HG03175 (cell line): ENCODE measurements at regions not wholly inside any gene's neighbourhood (a gene's known extent, or its start where the extent isn't known, plus 50 kb on each side); places are given as distances from the start of the nearest gene placed in this dataset.

Experiments
- ATAC-seq: cut with Tn5 transposase; IDR thresholded peaks from one replicate; pipeline ENCODE4 v1.9.1; 2021; ENCODE audit warnings: mild to moderate bottlenecking, moderate library complexity; ENCODE audit not compliant: unreplicated experiment

DNA sequence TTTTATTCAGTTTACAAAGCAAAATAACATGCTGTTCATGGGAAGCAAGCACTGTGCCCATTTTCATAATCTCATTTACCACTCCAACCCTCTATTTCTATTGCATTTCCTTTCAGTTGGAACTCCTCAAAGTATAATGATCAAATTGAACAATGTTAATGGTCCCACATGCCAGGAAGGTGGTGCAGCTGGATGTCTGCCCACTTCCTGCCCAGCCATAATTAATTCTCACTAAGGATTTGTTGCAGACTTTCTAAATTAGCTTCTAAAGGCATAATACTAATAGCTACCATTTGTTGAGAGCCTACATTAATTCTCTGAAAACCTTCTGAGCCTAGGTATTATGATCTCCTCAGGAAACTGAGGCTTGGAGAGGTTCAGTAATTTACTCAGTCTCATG is 316.1 kb upstream of the TPM1 start:
- ATAC-seq = no peak

DNA sequence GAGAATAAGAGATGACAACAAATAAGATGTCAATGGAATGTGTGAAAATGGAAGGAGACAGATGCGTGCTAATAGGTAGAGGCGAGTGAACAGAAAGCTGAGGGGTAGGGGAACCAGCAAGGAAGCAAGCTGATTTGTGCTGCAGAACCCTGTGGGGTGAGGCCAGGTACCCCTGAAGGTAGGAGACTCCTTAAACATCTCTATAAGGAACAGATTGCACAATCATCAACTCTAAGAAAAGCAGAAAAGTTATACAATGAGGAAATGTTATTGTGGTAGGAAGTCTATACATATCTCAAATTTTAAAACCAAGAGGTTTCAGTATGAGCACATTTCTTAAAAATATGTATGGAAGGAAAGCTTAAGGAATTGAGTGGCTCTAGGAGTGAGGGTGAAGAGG is 315.0 kb upstream of the TPM1 start:
- ATAC-seq = no peak

DNA sequence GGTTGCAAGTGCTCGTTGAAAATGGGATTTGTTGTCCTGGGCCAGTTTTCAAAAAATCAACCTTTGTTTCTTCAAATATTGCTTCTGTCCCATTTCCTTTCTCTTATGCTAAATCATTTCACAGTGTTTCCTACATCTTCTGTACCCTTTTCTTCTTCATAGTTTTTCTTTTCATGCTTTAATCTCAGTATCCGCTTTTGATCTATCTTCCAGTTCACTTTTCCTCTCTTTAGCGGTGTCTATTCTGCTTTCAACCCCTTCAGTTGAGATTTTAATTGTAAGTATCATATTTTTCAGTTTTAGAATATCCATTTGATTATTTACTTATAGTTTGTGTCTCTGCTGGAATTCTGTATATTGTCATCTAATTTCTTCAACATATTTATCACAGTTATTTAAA is 311.7 kb upstream of the TPM1 start:
- ATAC-seq = no peak

DNA sequence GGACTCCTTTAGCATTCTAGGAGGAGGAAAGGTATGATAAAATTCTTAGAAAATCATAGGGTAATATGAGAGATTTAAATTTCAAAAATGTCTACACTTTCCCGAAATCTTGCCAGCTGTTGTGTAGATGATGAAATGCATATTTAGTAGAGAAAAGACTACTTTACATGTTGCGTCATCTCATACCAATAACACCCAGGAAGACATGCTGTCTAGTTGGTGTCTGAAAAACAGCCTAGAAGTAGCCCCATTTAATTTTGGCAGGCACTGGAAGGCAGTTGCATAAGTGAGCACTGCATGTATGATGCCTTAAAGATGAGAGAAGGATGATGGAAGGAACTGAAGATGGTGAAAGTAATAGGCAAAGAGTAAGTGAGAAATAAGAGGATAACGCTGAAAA is 310.5 kb upstream of the TPM1 start:
- ATAC-seq = no peak

DNA sequence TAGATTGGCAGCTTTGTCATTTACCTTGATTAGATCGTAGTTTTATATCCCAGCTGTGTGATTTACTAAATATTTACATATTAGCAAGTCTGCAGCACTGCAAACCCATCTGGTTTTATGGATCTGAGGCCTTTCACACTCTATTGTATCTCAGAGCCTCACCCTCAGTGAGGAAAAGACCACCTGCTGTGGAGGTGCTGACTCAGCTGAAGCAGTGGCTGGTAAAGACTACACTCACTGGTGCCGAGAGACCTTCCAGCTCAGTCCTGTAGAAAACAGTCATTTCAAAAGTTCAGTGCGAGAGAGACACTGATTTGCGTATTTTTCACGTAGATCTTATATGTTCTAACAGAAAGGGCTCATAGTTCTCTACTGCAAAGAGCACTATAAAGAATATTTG is 307.8 kb upstream of the TPM1 start:
- no peak for ATAC-seq

DNA sequence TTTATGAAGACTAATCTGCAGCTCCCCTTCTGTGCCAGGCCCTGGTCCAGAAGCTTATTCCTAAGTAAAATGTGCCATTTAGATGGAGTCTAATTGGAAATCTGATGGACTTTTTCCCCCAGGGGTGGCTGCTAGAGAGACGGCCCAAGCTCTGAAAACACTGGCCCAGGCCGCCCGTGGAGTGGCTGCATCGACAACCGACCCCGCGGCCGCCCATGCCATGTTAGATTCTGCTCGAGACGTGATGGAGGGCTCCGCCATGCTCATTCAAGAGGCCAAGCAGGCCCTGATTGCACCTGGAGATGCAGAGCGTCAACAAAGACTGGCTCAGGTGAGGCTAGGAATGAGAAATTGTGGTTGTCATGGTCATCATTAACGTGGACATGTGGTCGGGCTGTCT is 305.8 kb upstream of the TPM1 start:
- ATAC-seq = no peak

DNA sequence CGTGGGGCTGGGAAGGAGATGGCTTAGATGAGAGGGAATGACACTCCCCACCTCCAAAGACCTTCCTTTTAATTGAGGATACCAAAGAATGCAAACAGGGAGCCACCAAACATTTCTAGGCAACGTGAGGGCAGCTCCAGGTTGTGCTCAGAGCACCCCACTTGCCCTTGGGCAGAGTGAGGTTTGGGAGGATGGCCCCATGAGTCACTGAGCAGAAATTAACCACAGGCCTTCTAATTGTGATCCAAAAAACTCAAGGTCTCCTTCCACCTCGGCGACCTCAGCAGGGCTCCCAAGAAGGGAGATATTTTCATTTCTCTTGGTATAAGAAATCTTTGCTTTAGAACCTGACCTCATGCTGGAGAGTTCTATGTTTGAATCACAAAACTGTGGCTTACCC is 305.0 kb upstream of the TPM1 start:
- ATAC-seq = no peak

DNA sequence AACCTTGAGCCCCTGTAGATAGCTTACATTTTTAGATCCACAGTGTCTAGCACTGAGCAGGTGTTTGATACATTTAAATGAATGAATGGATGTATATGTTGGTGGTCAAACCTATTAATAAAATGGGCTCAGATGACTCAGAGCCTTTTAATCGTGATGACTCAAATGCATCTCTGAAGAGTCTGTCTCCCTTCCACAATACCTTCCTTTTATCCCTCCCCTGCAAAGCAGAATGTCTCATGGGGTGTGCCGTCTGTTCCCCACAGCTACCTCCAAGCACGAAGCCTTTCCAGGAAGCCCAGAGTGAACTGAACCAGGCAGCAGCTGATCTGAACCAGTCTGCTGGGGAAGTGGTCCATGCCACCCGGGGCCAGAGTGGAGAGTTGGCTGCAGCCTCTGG is 303.5 kb upstream of the TPM1 start:
- no peak for ATAC-seq

DNA sequence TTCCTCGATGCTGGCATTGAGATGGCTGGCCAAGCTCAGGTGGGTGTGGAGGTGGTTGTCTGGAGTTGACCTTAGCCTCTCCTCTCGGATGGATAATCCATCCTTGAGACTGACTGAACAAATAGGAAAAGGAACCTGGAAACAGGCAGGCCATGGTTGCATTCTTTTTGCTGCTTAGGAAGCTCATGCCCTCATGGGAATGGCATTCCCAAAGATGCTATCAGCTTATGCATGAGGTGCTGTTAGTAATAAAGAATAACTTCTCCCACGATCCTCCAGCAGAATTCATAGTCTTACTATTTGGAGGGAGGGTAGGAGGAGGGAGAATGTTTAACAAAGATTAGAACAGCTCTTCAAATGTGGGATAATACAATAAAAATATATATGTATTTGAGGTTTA is 303.0 kb upstream of the TPM1 start:
- ATAC-seq = no peak

DNA sequence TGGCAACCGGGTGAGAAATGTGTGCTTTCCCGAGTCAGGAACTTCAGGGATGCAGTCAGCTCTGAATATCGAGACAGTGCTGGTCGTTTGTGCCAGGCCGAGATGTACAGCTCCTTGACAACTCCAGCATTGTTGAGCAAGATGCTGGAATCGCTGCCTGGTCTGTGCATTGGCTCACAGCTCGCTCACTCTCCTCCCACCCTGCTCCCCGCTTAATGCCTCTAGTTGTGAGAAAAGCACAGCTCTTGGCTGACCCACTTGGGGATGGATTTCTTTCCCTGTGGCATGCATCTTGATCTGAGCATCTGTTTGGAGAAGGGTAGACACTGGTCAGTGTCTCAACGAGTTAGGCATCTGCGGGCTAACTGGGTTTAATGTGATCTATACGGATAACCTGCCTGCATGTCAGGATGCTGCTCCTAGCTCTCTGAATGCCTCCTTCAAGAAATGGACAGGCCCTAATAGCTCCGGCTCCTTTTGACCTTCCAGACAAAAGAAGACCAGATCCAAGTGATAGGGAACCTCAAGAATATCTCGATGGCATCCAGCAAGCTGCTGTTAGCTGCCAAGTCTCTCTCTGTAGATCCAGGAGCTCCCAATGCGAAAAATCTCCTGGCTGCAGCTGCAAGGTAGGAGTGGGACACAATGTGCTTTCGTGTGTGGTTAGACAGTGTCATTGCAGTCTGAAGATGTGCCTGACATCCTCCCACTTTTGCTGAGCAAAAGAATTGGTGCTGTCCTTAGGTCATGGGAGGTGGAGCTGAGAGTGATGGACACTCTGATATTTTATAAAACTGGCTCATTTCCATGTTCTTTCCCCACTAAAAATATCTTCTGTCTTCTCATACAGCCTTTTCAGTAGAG is 302.2 kb upstream of the TPM1 start:
- no peak for ATAC-seq

DNA sequence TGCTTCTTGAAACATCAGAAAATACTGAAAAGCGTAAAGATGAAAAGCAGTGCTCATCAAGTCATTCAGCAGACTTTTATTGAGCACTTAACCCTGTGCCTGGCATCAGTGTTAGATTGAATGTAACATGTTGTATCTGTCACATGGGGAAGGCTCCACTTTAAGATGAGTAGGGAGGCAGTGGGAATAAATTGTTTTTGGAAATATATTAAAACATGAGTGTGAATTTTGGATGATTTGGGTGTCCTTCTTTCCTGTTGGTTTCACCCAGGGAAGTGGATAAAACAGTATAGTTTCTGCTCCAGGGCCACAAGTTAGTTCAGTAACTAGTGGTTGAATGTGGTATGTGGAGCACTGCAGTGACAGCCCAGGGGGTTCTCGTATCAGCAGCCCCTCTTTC is 301.4 kb upstream of the TPM1 start:
- ATAC-seq = no peak

DNA sequence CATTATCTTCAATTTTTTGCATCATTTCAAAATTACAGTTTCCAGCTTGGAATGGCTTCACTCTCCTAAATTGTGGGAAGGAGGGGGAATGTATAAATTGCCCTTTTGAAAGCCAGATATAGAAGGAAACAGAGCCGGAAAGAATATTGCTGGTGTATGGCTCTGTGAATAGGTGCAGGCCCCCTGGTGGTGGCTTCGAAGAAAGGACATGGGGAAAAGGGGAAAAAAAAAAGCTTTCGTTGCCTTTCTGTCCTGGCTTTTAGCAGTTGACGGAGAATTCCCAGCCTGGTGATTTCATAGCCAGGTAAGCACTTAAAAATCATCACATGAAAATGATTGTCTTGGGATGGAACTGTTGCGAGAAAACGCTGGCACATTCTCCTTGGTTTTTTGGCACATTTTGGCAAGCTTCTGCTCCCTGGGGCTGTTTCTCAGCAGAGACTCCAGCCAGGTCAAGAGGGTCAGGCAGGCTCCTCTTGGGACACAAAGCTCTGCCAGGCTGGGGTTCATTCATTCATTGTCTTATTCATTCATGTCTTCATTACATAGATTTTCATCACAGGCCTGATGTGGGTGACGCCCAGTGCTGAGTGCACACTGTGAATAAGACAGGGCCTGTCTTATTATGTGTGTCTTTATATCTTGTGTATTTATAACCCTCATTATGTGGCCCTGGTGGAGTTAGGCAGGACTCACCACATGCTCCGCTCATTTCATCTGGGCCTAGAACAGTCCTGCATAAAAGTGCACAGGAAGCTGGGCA is 300.0 kb upstream of the TPM1 start:
- no peak for ATAC-seq

DNA sequence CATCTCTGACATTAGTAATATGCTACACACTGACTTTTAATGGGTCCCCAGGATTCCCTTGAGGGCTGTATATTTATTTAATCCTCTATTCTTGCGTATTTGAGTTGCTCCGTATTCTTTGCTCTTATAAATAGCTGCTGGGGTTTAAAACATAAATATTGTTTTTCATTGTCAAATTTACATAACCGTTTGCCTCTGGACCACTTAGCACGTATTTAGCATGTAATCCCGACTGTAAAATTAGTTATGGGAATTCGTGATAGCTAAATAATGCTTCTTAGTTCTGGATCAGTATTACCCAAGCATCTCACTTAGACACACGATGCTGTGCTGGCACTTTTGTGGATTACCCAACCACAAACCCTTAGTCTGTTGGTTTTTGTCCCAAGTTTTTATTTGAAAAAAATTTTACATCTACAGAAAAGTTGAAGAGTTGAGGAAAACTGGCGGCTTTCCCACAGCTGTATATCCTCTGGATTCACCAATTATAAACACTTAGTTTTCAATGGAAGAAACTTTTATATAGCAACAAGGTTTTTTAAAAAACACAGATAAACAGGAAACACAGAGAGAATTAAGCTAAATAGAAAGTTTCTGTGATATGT is 296.8 kb upstream of the TPM1 start:
- ATAC-seq = no peak

DNA sequence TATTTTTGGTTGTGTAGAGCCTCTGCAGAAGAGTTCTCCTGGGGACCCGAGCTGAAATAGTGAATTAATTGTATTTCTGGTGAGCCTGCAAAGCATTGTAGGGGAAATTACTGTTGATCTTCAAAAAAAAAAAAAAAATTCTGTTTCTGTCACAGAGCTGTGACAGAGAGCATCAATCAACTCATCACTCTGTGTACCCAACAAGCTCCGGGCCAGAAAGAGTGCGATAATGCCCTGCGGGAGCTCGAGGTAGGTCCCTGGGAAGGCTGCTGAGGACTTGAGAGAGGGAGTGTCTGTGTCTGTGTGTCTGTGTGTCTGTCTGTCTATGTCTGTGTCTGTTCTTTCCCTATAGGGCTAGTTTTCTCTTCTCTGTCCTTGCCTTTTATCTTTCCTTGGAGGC is 294.4 kb upstream of the TPM1 start:
- no peak for ATAC-seq

DNA sequence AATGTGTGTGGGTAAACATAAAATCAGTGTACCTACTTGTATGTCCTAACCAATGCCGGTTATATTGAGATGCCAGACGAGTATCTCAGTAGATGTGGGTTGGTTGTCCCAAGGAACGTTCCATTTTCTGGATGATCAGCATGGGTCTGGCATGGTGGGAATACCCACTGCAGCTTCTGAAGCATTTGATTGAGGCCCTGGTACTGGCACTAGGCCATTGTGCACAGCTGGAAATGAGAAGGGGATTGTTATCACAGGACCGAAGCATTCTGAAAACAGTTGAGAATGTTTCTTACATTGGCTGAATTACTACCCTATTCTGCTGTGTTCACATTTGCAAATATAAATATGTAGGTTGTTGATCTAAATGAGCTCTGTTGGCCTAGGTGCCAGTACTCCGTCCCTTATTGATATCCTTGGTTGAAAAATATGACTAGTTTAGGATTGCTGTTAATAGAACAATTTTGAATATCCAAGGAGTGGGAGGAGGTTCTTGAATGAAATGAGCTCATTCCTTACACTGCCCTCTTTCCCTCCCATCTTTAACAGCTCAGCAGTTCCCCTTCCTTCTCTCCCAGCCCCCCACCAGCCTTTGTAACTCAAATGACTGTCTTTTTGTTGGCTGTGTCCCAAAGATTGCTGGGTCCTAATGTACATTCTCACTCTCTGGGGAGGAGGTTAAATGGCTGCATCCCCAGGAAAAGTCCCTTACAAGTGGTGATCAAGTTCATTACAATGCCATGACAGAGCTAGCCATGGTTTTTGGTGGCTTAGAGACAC is 293.3 kb upstream of the TPM1 start:
- ATAC-seq = no peak

DNA sequence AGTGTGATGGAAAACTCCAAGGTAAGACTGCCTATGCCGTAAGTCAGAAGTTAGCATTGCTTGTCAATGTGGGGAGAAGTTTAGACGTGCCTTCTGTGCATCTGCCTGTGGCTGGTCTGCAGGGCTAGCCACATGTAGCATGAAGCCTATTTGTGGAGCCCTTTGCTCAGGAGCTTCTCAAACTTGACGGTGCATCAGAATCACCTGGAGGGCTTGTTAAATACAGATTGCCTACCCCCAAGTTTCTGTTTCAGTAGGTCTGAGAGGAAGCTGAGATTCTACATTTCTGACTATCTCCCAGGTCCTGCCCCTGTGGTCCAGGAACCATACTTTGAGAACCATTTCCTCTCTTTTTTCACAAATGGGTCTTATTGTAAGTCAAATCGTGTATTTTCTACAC is 292.1 kb upstream of the TPM1 start:
- no peak for ATAC-seq

DNA sequence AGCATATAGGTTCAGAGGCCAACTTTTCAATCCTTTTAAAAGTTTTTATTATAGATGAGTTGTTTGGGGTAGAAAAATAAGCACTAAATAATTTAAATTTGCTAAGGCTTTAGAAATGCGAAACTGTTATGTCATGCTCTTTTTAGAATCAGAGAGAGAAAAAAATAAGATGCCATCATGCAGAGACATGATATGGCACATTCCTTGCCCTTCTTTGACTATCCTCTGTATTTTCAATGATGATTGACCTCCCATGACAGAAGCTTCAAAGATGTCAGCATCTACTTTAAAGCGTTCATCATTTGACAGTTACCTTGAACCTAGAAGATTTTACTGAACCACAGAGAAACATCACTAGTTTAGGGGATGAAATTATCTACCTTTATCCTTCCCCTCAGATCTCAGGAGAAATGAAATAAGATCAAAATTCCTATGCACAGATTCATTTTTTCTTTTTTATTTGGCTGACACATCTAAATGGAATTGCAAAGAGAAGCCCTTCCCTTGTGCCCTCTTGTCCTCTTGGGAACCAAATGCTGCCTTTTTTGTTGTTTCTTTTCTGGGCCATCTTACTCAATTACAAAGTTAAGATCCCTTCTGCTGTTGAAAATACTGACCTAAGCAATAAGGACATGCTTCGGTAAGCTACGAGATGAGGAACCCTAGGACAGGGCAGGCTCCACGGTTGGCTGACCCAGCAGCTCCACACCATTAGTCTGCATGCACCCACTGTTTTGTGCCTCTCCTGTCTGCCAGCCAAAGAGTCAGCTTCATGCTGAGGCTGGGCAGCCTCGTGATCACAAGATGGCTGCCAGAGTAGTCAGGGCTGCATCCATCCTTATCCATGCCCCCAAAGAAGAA is 289.7 kb upstream of the TPM1 start:
- no peak for ATAC-seq

DNA sequence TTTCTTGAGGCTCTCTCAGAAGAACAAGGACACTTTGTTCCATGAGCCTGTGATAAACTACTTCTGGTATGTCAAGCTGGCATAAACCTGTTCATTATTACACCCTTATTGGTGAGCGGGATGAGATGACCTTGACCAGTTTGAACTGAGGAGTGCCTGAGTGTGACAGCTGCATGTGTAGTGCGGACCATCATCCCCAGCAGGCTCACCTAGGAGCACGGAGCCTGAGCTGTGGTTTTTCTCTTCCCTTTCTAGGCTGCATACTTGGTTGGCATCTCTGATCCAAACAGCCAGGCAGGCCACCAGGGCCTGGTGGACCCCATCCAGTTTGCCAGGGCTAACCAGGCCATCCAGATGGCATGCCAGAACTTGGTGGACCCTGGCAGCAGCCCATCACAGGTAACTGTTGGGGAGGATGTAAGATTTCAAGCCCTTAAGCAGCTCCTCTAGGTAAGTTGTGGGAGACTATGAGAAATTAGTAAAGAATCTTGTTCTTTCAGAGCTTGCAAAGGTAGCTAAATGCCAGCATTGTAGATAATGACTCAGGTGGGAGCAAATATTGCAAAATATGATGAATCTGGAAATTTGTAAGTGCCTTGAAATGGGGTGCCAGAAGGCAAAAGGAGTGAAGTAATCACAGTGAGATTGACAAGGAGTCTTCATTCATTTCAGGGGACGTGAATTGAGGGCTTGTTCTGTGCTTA is 288.9 kb upstream of the TPM1 start:
- ATAC-seq = no peak

DNA sequence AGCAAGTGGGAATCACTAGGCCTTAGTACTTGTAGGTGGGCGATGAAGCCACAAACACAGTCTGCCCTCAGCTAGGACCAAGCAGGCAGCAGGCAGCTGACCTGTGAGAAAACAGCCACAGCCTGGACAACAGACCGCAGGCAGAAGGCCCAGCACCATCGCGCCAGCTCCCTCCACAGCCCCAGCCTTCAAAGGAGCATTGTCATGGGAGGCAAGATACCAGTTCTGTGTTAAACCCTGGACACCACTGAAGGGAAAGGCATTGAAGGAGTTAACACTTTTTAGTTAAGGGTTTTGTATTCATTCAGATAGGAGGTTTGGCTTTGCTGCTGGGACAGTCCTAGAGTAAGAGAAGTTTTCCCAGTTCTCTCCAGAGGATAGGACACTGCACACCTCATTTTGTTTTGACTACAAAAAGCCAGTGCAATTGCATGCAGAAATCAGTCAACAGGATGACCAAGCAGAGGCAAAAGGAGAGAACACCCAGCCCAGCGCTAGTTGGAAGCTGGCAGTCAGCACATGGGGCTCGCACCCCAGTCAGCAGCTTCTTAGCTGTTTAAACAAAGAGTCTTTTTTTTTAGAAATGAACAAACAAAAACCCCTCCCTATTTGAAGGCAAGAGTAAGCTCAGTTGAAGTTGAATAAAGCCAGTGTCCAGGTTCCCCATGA is 286.1 kb upstream of the TPM1 start:
- ATAC-seq = no peak
